Activated naive CD8-positive, alpha-beta T cell (primary cell): ENCODE measurements at regions not wholly inside any gene's neighbourhood (a gene's known extent, or its start where the extent isn't known, plus 50 kb on each side); places are given as distances from the start of the nearest gene placed in this dataset.

Experiments used
- H3K27ac Mint-ChIP-seq: one replicate; pipeline ENCODE4 v1.8.0; 2021; ENCODE audit warnings: mixed read lengths
- H3K27me3 Mint-ChIP-seq: one replicate; pipeline ENCODE4 v1.8.0; 2021; ENCODE audit warnings: mixed read lengths
- H3K36me3 Mint-ChIP-seq: one replicate; pipeline ENCODE4 v1.8.0; 2021; ENCODE audit warnings: mixed read lengths
- H3K4me1 Mint-ChIP-seq: one replicate; pipeline ENCODE4 v1.8.0; 2021; ENCODE audit warnings: low read depth, mixed read lengths
- H3K4me3 Mint-ChIP-seq: one replicate; pipeline ENCODE4 v1.8.0; 2021; ENCODE audit warnings: mild to moderate bottlenecking, mixed read lengths
- H3K9me3 Mint-ChIP-seq: one replicate; pipeline ENCODE4 v1.8.0; 2021; ENCODE audit warnings: low read depth, mixed read lengths

DNA sequence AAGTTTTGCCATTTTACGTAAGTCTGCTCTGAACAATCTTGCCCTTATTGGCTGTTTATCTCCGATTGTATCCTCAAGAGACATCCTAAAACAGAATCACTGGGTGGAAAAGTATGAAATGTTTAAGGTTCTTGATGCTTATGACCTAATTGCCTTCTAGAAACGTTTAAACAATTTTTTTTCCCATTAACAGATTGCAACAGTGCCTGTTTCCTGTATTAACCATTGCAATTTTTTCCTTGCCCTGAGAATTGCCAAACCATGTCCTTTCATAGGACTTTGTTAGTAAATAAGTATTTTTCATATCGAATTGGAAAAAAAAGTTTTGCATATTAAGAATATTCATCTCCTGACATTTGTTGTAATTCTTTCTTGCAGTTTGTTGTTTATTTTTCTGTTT, 639.8 kb downstream of the INHBA start:
- Mint-ChIP-seq H3K4me1 (no peaks in the 10 kb centered on the region), H3K4me3 (no peak overlapping the region), H3K27me3 (no peaks in the 10 kb centered on the region), H3K27ac (no peak overlapping the region), H3K36me3 (no peaks in the 10 kb centered on the region), H3K9me3 (peaks cover 3% of the 10 kb centered on the region)

DNA sequence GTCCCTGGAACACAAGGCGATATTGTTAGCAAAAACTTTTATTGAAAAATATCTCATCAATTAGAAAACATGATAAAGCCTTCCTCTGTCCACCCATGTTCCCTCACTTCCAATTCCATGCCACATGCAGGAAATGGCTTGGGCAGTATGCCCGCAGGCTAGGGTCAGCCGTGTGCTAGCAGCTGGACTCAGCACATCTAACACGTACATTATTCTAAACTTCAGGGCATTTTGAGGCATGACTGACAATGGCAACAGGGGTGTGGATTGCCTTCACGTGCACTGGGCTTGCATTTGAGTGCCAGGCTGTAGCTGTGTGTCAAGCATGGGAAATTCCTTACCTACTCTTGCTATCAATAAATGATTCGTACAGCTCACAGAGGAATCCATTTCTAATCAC, 642.1 kb downstream of the INHBA start:
- no peaks in the 10 kb centered on the region for H3K27me3 Mint-ChIP-seq
- no peaks in the 10 kb centered on the region for H3K4me1 Mint-ChIP-seq
- H3K36me3 Mint-ChIP-seq: no peaks in the 10 kb centered on the region
- H3K9me3 Mint-ChIP-seq: peaks cover 3% of the 10 kb centered on the region
- H3K4me3 Mint-ChIP-seq: no peak overlapping the region
- no peak overlapping the region for H3K27ac Mint-ChIP-seq

DNA sequence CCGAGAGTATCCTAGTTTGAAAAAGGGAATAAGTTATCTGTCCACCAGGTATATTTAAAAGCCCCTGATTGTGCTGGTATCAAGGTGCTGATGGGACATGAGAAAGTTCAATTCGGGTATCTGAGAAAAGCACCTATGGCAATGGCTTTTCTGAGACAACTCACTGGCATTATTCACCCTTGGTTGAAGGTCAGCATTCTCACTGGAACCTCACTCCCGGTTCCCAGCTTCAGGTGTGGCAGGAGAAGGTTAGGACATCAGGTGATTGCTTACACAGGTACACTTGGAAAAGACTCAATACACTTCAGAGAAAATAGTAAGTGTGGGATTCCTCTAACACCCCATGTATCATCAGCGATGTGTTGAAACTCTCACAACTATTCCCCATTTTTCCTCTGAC, 643.1 kb downstream of the INHBA start:
- Mint-ChIP-seq H3K4me1 (no peaks in the 10 kb centered on the region), H3K36me3 (no peaks in the 10 kb centered on the region), H3K4me3 (no peak overlapping the region), H3K27me3 (no peaks in the 10 kb centered on the region), H3K27ac (no peak overlapping the region), H3K9me3 (peaks cover 3% of the 10 kb centered on the region)

DNA sequence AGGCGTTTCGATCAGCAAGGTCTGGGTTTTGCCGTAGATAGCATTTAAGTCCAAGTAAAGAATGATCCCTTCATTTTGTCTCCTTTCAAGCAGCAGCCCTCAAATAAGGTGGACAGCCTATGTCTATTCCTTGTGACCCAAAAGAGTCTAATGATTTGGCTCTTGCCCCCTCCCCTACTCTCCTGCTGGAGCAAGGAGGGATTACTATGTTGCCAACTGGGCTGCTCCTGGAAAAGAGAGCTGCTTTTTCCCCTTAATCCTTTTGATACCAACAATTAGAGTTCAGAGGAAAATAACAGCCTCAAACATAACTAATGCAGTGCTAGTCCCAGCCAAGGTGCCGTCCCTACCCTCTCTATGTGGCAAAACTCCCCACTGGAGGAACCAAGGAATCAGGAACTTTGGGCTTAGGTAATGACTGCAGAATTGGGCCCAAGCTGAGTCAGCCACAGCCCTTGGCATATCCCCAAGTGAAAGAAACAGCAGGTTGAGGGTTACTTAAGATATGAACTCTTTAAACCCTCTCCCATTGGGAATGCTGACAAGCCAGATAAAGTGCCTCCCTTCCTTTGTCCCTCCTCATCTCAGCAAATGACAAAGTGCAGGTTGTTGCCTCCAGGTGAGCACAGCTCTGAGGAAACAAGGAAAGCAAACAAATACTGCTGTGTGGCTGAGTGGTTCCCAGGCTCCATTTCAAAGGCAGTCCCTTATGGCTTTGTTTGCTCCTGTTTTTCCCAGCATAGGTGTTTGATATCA, 643.7 kb downstream of the INHBA start:
- Mint-ChIP-seq H3K4me1 (no peaks in the 10 kb centered on the region), H3K27me3 (no peaks in the 10 kb centered on the region), H3K36me3 (no peaks in the 10 kb centered on the region), H3K4me3 (no peak overlapping the region), H3K9me3 (peaks cover 3% of the 10 kb centered on the region), H3K27ac (no peak overlapping the region)

DNA sequence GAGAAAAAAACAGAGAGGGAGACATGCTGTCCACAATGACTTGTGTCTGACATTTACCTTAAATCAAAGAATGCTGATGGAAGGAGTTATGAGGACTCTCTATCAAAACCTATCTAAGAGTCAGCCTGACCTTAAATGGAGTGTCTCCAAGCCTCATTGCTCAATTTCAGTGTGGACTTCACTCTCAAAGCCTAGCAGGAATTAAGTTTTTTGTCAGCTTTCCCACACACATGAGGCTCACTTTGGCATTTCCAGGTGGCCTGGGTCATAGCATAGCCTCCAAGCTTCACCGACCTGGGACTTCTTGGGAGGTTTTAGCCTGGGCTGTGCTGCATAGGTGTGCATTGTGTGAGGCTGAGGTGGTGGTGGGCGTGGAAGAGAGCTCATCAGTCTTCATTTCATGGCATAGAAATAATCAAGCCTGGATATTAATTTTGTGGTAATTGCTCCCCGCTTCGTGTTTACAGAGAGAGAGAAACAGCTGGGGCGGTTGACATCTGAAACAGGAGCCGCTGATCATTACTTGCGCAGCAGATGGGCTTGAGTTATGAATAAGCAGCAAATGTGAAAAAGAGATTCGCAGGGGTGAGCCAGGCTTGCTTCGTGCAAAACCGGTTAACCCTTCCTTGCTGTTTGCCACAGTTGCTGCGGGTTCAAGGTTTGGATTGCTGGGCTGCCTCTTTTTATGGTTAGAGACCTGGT, 647.8 kb downstream of the INHBA start:
- no peaks in the 10 kb centered on the region for H3K36me3 Mint-ChIP-seq
- no peaks in the 10 kb centered on the region for H3K4me1 Mint-ChIP-seq
- H3K9me3 Mint-ChIP-seq: peaks cover 3% of the 10 kb centered on the region
- no peaks in the 10 kb centered on the region for H3K27me3 Mint-ChIP-seq
- H3K4me3 Mint-ChIP-seq: no peak overlapping the region
- H3K27ac Mint-ChIP-seq: no peak overlapping the region

DNA sequence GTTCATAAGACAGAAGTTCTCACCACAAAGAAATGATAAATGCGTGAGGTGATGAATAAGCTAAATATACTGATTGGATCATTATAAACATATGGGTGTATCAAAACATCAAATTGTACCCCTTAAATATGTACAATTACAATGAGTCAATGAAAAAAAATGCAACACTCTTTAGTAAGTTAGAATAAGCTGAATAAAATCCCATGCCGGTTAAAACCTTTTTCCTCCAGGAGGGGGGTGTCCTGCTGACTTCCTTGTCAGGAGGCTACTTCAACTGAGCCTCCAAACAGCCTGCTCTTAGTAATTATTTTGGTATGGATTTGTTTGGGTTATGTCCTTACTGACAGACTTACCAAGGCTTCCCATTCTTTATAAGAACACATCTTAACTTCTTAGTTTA, 649.1 kb downstream of the INHBA start:
- Mint-ChIP-seq H3K4me3 (no peak overlapping the region), H3K27ac (no peak overlapping the region), H3K9me3 (peaks cover 3% of the 10 kb centered on the region), H3K4me1 (no peaks in the 10 kb centered on the region), H3K36me3 (no peaks in the 10 kb centered on the region), H3K27me3 (no peaks in the 10 kb centered on the region)

DNA sequence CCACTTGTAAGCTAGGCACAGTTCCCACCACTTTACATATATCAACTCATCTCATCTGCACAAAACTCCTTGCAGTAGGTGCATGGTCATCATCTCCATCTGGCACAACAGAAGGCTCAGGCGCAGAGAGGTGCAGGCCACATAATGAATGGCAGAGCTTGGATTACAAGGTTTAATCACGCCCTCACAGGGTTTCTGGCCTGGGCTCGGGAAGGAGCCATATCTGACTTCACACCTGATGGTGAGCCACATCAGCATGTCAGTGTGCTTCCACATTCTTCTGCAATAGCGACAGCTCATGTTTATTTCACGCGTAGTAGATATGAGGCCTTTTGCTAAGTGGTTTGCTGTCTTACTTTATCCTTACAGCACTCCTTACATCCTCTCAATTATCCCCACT, 650.2 kb downstream of the INHBA start:
- Mint-ChIP-seq H3K27me3 (no peaks in the 10 kb centered on the region), H3K36me3 (no peaks in the 10 kb centered on the region), H3K27ac (no peak overlapping the region), H3K4me1 (no peaks in the 10 kb centered on the region), H3K9me3 (peaks cover 3% of the 10 kb centered on the region), H3K4me3 (no peak overlapping the region)

DNA sequence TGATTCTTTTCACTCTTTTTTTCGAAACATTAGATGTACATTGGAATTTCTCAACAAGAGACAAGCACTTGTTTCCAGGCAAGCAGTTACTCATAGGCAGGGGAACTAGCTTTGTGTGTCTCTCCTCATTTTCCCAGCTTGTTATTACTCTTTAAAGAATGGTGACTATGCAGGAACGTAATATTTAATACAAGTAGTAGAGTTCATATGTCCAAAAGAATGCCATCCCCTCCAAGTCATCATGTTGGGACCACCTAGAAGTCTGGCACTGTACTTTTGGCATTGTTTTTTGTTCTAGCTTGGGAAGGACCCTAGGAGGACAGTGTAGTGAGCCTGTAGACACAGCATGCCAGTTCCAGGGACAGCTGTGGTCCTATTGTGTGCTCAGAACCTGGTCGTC, 650.7 kb downstream of the INHBA start:
- Mint-ChIP-seq H3K27ac (no peak overlapping the region), H3K27me3 (no peaks in the 10 kb centered on the region), H3K4me1 (no peaks in the 10 kb centered on the region), H3K9me3 (peaks cover 3% of the 10 kb centered on the region), H3K36me3 (no peaks in the 10 kb centered on the region), H3K4me3 (no peak overlapping the region)

DNA sequence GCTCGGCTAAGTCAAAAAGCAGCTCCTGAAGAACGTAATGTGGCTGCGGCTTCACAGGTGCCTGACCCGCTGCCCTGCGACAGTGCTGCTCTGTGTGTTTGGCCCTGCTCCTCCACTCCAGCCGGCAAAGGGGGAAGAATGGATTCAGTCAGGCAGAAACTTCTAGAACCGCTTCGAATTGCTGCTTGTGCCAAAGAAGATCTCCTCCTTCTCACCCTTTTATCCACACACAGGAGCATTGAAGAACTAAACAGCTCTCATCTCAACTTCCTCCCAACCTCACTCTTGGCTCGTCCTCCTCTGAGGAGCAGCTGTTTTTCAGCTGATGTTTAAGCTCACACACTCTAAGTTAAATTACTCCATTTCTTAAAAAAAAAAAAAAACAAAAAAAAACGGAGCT, 651.4 kb downstream of the INHBA start:
- no peaks in the 10 kb centered on the region for H3K36me3 Mint-ChIP-seq
- H3K4me3 Mint-ChIP-seq: no peak overlapping the region
- H3K27me3 Mint-ChIP-seq: no peaks in the 10 kb centered on the region
- no peak overlapping the region for H3K27ac Mint-ChIP-seq
- peaks cover 2% of the 10 kb centered on the region for H3K9me3 Mint-ChIP-seq
- H3K4me1 Mint-ChIP-seq: no peaks in the 10 kb centered on the region

DNA sequence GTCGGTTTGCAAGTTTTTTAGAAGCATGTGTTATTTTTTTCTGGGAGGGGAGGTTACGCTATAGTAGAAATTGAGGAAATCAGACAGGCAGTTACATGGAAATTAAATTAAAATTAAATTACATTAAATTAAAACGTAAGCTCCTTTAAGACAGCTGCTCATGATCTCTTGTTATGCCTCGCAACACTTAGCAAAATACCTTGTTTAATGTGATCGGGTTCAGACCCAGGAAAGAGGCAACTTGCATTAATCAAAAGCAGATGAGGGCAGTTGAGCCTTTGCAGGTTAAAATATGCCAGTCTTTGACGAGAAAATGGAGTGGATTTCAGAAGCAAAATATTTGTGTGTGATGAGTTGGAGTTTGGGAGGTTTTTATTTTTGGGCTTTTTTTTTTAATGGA, 651.8 kb downstream of the INHBA start:
- H3K36me3 Mint-ChIP-seq: no peaks in the 10 kb centered on the region
- no peak overlapping the region for H3K4me3 Mint-ChIP-seq
- no peak overlapping the region for H3K27ac Mint-ChIP-seq
- no peaks in the 10 kb centered on the region for H3K9me3 Mint-ChIP-seq
- no peaks in the 10 kb centered on the region for H3K27me3 Mint-ChIP-seq
- H3K4me1 Mint-ChIP-seq: no peaks in the 10 kb centered on the region

DNA sequence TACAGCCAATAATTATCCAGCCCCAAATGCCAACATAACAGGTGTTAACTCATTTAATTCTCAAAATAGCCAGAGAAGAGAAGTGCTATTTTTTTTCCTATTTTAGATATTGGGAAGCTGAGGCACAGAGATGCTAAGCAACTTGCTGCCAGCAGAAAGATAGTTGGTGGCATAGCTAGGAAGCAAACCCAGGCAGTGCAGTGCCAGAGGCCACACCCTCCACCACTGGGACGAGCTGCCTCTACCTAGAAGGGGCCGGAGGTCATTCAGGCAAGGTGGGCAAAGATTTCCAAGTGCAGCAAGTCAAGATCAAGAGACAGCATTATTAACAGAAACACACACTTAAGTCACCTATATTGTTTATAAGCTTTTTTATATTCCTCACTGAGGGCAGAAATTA, 654.1 kb downstream of the INHBA start:
- no peaks in the 10 kb centered on the region for H3K36me3 Mint-ChIP-seq
- H3K4me1 Mint-ChIP-seq: no peaks in the 10 kb centered on the region
- H3K27ac Mint-ChIP-seq: no peak overlapping the region
- no peaks in the 10 kb centered on the region for H3K27me3 Mint-ChIP-seq
- H3K4me3 Mint-ChIP-seq: no peak overlapping the region
- H3K9me3 Mint-ChIP-seq: no peaks in the 10 kb centered on the region

DNA sequence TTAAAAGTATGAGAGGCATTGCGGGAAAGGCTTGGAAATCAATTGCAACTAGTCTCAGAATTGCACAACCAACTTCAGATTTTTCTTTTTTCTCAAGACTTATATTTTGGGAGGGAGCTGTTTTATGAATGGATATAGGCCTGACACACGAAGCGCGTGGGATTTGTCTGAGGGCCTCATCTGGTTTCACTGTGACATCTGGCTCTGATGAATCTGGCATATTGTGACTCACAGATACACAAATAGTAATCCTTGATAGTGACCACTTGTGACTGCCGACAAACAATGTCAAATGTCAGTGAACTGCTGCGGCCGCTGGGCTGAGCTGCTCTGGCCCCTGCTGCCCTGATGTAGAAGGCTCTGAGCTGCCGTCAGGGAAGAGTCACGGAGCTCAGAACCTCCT, 655.1 kb downstream of the INHBA start:
- Mint-ChIP-seq H3K9me3 (peaks cover 3% of the 10 kb centered on the region), H3K36me3 (no peaks in the 10 kb centered on the region), H3K27me3 (peaks cover 1% of the 10 kb centered on the region), H3K4me1 (no peaks in the 10 kb centered on the region), H3K4me3 (no peak overlapping the region), H3K27ac (no peak overlapping the region)

DNA sequence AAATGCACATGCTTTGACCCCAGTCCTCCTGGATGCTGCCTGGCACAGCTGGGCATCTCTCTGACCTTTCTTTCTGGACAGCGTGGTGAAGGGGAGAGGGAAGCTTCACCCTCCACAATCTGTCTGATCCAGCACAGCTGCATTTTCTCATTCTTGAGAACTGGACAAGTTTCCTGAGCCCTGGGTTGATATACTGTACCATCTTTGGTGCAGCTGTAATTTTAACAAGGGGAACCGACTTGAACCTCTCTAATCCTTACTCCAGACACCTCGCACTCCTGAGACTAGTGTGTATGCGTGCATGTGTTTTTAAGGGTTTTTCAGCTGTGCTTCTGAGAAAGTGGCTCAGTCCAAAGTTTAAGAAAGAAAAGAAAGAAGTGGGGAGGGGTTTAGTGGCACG, 655.7 kb downstream of the INHBA start:
- H3K36me3 Mint-ChIP-seq: no peaks in the 10 kb centered on the region
- H3K27me3 Mint-ChIP-seq: peaks cover 1% of the 10 kb centered on the region
- no peak overlapping the region for H3K4me3 Mint-ChIP-seq
- no peaks in the 10 kb centered on the region for H3K4me1 Mint-ChIP-seq
- peaks cover 3% of the 10 kb centered on the region for H3K9me3 Mint-ChIP-seq
- H3K27ac Mint-ChIP-seq: no peak overlapping the region

DNA sequence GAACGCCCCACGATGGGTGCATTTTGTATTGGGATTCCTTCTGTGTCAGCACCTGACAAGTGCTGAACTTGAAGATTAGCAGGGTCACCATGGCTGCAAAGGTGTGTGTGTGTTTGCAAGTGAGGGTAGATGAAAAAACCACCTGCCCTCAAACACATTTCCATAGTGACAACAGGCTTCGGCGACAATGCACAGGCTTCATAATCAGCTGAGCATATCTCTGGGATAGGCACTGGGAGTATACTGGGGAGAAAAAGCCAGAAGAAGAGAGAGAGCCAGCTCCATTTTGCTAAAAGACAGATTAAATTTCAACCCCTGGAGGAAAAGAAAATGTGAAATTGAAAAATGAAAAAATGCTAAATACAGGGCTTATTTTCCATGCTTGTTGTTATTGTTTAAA, 656.1 kb downstream of the INHBA start:
- H3K4me1 Mint-ChIP-seq: no peaks in the 10 kb centered on the region
- peaks cover 1% of the 10 kb centered on the region for H3K27me3 Mint-ChIP-seq
- H3K27ac Mint-ChIP-seq: no peak overlapping the region
- peaks cover 3% of the 10 kb centered on the region for H3K9me3 Mint-ChIP-seq
- no peaks in the 10 kb centered on the region for H3K36me3 Mint-ChIP-seq
- no peak overlapping the region for H3K4me3 Mint-ChIP-seq

DNA sequence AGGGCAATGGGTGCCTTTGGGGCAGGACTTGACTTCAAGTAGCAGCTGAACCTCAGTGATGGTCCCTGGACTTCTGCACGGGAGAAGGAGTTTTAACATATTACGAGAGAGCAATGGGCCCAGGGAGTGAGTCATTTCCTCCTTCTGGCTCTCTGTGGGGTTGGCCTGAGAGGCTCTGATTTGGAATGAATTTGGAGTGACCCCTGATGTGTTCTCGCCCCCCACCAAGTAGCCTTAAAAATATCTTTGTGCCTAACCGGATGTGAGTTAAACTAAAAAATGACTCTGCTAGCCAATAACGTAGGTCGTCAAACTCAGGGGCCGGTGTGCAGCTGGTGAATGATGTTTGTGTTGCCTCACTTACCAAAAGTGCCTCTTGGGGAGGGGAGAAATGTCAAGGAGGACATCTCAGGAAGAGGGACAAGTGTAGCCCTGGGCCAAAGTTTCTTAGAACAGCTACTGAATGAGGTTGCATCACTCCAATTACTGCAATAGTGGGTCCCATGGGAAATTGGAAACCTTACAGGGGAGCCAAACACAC, 656.6 kb downstream of the INHBA start:
- Mint-ChIP-seq H3K36me3 (no peaks in the 10 kb centered on the region), H3K9me3 (peaks cover 3% of the 10 kb centered on the region), H3K4me3 (no peak overlapping the region), H3K27ac (no peak overlapping the region), H3K27me3 (peaks cover 1% of the 10 kb centered on the region), H3K4me1 (no peaks in the 10 kb centered on the region)
